IMR-90 (cell line): ENCODE measurements at regions not wholly inside any gene's neighbourhood (a gene's known extent, or its start where the extent isn't known, plus 50 kb on each side); places are given as distances from the start of the nearest gene placed in this dataset.

Source experiments
- ATAC-seq: fragments of 200-7000 bp; cut with Tn5 transposase; 2 replicates; pipeline ENCODE4 v1.9.1; 2020; ENCODE audit warnings: low read depth, mild to moderate bottlenecking, moderate library complexity
- BruUV-seq: library from RNA; stranded (reverse); fragments of 400-500 nt; replicated peaks from 2 replicates; lab custom pipeline; 2021; lab: Mats Ljungman, UMichigan
- CTCF ChIA-PET: fragments of 300-600 bp; formaldehyde crosslinking; extraction: SDS; loops from one replicate; lab custom pipeline; 2021; ENCODE audit warnings: antibody characterized with exemption; lab: Yijun Ruan, JAX
- POLR2A ChIA-PET: fragments of 300-600 bp; sonication (Branson Sonifier 250); formaldehyde crosslinking; loops from one replicate; lab custom pipeline; 2022; ENCODE audit warnings: antibody characterized with exemption; ENCODE audit not compliant: unreplicated experiment; lab: Charles Lee
- DNase-seq: peaks from one replicate; pipeline ENCODE4 v3.0.0; 2013
- H2AFZ ChIP-seq: replicated peaks from 2 replicates; pipeline ENCODE3; 2013; ENCODE audit warnings: low read length, mild to moderate bottlenecking; ENCODE audit not compliant: poor library complexity
- H2AK5ac ChIP-seq: 2 replicates; pipeline ENCODE4 v1.6.1; 2013; ENCODE audit warnings: low read depth, low read length, inconsistent platforms
- H2AK9ac ChIP-seq: replicated peaks from 2 replicates; pipeline ENCODE3; 2013; ENCODE audit warnings: mild to moderate bottlenecking, low read depth, low read length, moderate library complexity; ENCODE audit not compliant: poor library complexity
- H2BK120ac ChIP-seq: 2 replicates; pipeline ENCODE4 v1.6.1; 2013; ENCODE audit warnings: low read depth, low read length, inconsistent platforms
- H2BK15ac ChIP-seq: 3 replicates; pipeline ENCODE4 v1.6.1; 2013; ENCODE audit warnings: low read depth, low read length, inconsistent platforms
- H2BK20ac ChIP-seq: 2 replicates; pipeline ENCODE4 v1.6.1; 2013; ENCODE audit warnings: low read depth, mild to moderate bottlenecking, inconsistent platforms, low read length, moderate library complexity
- H2BK5ac ChIP-seq: 2 replicates; pipeline ENCODE4 v1.6.1; 2013; ENCODE audit warnings: mild to moderate bottlenecking, low read depth, low read length, inconsistent platforms; ENCODE audit not compliant: poor library complexity, severe bottlenecking
- H3K14ac ChIP-seq: replicated peaks from 2 replicates; pipeline ENCODE4 v1.6.1; 2013; ENCODE audit warnings: low read depth, low read length, inconsistent platforms
- H3K18ac ChIP-seq: 2 replicates; pipeline ENCODE4 v1.6.1; 2013; ENCODE audit warnings: low read depth, low read length, control low read depth
- H3K23ac ChIP-seq: 2 replicates; pipeline ENCODE4 v1.6.1; 2013; ENCODE audit warnings: low read depth, low read length, inconsistent platforms
- H3K27ac ChIP-seq: 2 replicates; pipeline ENCODE4 v1.5.1; 2013; ENCODE audit warnings: mild to moderate bottlenecking, control low read depth, low read length; ENCODE audit not compliant: insufficient read depth
- H3K27me3 ChIP-seq: 2 replicates; pipeline ENCODE4 v1.6.1; 2013; ENCODE audit warnings: low read length; ENCODE audit not compliant: control insufficient read depth, insufficient read depth
- H3K36me3 ChIP-seq: 2 replicates; pipeline ENCODE4 v1.6.1; 2013; ENCODE audit warnings: low read length, mixed read lengths; ENCODE audit not compliant: control insufficient read depth, insufficient read depth
- H3K4ac ChIP-seq: 2 replicates; pipeline ENCODE4 v1.6.1; 2013; ENCODE audit warnings: low read depth, low read length, inconsistent platforms
- H3K4me1 ChIP-seq: 2 replicates; pipeline ENCODE4 v1.6.1; 2013; ENCODE audit warnings: low read length, mixed read lengths; ENCODE audit not compliant: control insufficient read depth, insufficient read depth
- H3K4me2 ChIP-seq: 2 replicates; pipeline ENCODE4 v1.6.1; 2013; ENCODE audit warnings: low read depth, mild to moderate bottlenecking, control low read depth, low read length, moderate library complexity
- H3K4me3 ChIP-seq: 2 replicates; pipeline ENCODE4 v1.5.1; 2013; ENCODE audit warnings: low read depth, mild to moderate bottlenecking, control low read depth, low read length, moderate library complexity; ENCODE audit not compliant: insufficient read depth
- H3K56ac ChIP-seq: 2 replicates; pipeline ENCODE4 v1.6.1; 2013; ENCODE audit warnings: low read length, inconsistent platforms; ENCODE audit not compliant: insufficient read depth; ENCODE audit errors: extremely low read depth
- H3K79me1 ChIP-seq, 2 experiments: 2 replicates each; pipeline ENCODE4 v1.6.1; 2013; ENCODE audit warnings: low read length in 2 of 2, inconsistent platforms in 1 of 2, low read depth in 1 of 2
- H3K9ac ChIP-seq: 2 replicates; pipeline ENCODE4 v1.6.1; 2013; ENCODE audit warnings: low read depth, low read length, control low read depth
- H3K9me1 ChIP-seq: 2 replicates; pipeline ENCODE4 v1.6.1; 2013; ENCODE audit warnings: low read length, inconsistent platforms; ENCODE audit not compliant: insufficient read depth
- H3K9me3 ChIP-seq: 2 replicates; pipeline ENCODE4 v1.6.1; 2013; ENCODE audit warnings: low read length; ENCODE audit not compliant: control insufficient read depth, insufficient read depth
- H4K20me1 ChIP-seq: 2 replicates; pipeline ENCODE4 v1.6.1; 2013; ENCODE audit warnings: low read length, inconsistent platforms; ENCODE audit not compliant: insufficient read depth
- H4K5ac ChIP-seq: 2 replicates; pipeline ENCODE4 v1.6.1; 2013; ENCODE audit warnings: mild to moderate bottlenecking, low read depth, low read length, control low read depth
- H4K8ac ChIP-seq, 2 experiments: 2 replicates each; pipeline ENCODE4 v1.6.1; 2013; ENCODE audit warnings: low read depth in 2 of 2, low read length in 2 of 2, control low read depth in 1 of 2, inconsistent platforms in 1 of 2
- H4K91ac ChIP-seq: 2 replicates; pipeline ENCODE4 v1.6.1; 2013; ENCODE audit warnings: low read depth, low read length, inconsistent platforms; ENCODE audit not compliant: insufficient read depth
- CEBPB ChIP-seq: IDR thresholded peaks from 2 replicates; pipeline ENCODE4 v1.6.1; 2012; ENCODE audit warnings: low read depth, low read length, improper control_type of control experiment
- CTCF ChIP-seq: conservative IDR thresholded peaks from 2 replicates; pipeline ENCODE4 v1.5.1; 2012; ENCODE audit warnings: mild to moderate bottlenecking, low read depth, low read length, improper control_type of control experiment
- FOS ChIP-seq: fragments of 150-350 bp; IDR thresholded peaks from 2 replicates; pipeline ENCODE4 v1.6.1; 2016; ENCODE audit warnings: low read depth, low read length
- MAFK ChIP-seq: IDR thresholded peaks from 2 replicates; pipeline ENCODE4 v1.6.1; 2012; ENCODE audit warnings: low read depth, low read length, improper control_type of control experiment
- MAZ ChIP-seq: IDR thresholded peaks from 2 replicates; pipeline ENCODE4 v1.6.1; 2012; ENCODE audit warnings: low read depth, mild to moderate bottlenecking, low read length, improper control_type of control experiment, moderate library complexity, borderline replicate concordance
- MXI1 ChIP-seq: IDR thresholded peaks from 2 replicates; pipeline ENCODE4 v1.6.1; 2012; ENCODE audit warnings: low read depth, mild to moderate bottlenecking, low read length, moderate library complexity, borderline replicate concordance
- NFE2L2 ChIP-seq: fragments of 150-350 bp; IDR thresholded peaks from 2 replicates; pipeline ENCODE4 v1.6.1; 2016; ENCODE audit warnings: low read depth, mild to moderate bottlenecking, low read length
- POLR2A ChIP-seq: IDR thresholded peaks from 2 replicates; pipeline ENCODE4 v1.6.1; 2012; ENCODE audit warnings: mild to moderate bottlenecking, low read depth, low read length
- RAD21 ChIP-seq: IDR thresholded peaks from 2 replicates; pipeline ENCODE4 v1.6.1; 2012; ENCODE audit warnings: low read length, improper control_type of control experiment
- RCOR1 ChIP-seq: IDR thresholded peaks from 2 replicates; pipeline ENCODE4 v1.6.1; 2012; ENCODE audit warnings: mild to moderate bottlenecking, low read length, improper control_type of control experiment; ENCODE audit not compliant: insufficient replicate concordance
- RFX5 ChIP-seq: IDR thresholded peaks from 2 replicates; pipeline ENCODE4 v1.8.0; 2012; ENCODE audit warnings: low read depth, mild to moderate bottlenecking, low read length, moderate library complexity
- WGBS, 2 experiments: methylation state at CpG; one replicate each; pipeline versions ENCODE4 v1.1.5 to v1.1.7; 2013; ENCODE audit warnings: missing lambda C conversion rate in 2 of 2; ENCODE audit not compliant: insufficient read length in 1 of 2; ENCODE audit errors: extremely low coverage in 2 of 2; 5-methylcytosine and 5-hydroxymethylcytosine counted together
- dilution Hi-C: fragments of 300-500 bp; cut with HindIII; formaldehyde crosslinking; loops from one replicate; pipeline ENCODE4 v1.14.3; 2018; ENCODE audit warnings: low sequenced_read_pairs; ENCODE audit not compliant: unreplicated experiment
- in situ Hi-C: fragments of 300-500 bp; cut with MboI; formaldehyde crosslinking; loops from 3 replicates; pipeline ENCODE4 v1.14.3; 2019; ENCODE audit warnings: low sequenced_read_pairs, inconsistent platforms, mixed read lengths
- intact Hi-C: fragments of 100-400 bp; cut with micrococcal nuclease; formaldehyde crosslinking; loops from 2 replicates; pipeline ENCODE4 v1.10.0; 2022
- TF ChIP-seq, protein P1 (sequence below): fragments of 150-350 bp; IDR thresholded peaks from 2 replicates; pipeline ENCODE4 v1.6.1; 2017; ENCODE audit warnings: mild to moderate bottlenecking, antibody characterized with exemption, low read length, low read depth

GRCh38 chr13:54092686-54093085, 1064.1 kb downstream of the OLFM4 start:
- Histone ChIP-seq H2BK5ac (no peak overlapping the region), H3K4me1 (no peaks in the 10 kb centered on the region), H3K4me2 (no peak overlapping the region), H3K36me3 (no peaks in the 10 kb centered on the region), H2BK20ac (no peak overlapping the region), H2AK5ac (no peak overlapping the region), H3K23ac (no peak overlapping the region), H3K9me3 (peaks cover 13% of the 10 kb centered on the region; the same call in 1 of the 2 replicates), H3K27ac (no peak overlapping the region), H4K5ac (no peak overlapping the region), H3K4ac (no peak overlapping the region), H3K9ac (no peak overlapping the region), H3K4me3 (no peak overlapping the region), H4K91ac (no peak overlapping the region), H4K8ac (no peak overlapping the region), H3K14ac (no peak overlapping the region), H2AK9ac (no peak overlapping the region), H2BK120ac (no peak overlapping the region), H3K18ac (no peak overlapping the region), H2AFZ (no peak overlapping the region), H3K27me3 (no peaks in the 10 kb centered on the region), H3K56ac (no peak overlapping the region), H2BK15ac (no peak overlapping the region), H3K9me1 (no peaks in the 10 kb centered on the region), H3K79me1 (no peaks in the 10 kb centered on the region), H4K20me1 (no peaks in the 10 kb centered on the region)
- ChIA-PET POLR2A (no interaction called here), CTCF (no interaction called here)
- in situ Hi-C loops = no loop called here
- no TSS peak for BruUV-seq
- 20% methylated on average over 1 of the region's 8 CpGs; no CpG with 5 or more reads in 1 of the 2 experiments for WGBS, 2 experiments
- dilution Hi-C loops = no loop called here
- TF ChIP-seq MAZ = no peak
- TF ChIP-seq MXI1 = no peak
- TF ChIP-seq POLR2A = no peak
- TF ChIP-seq RCOR1 = no peak
- no peak for TF ChIP-seq CTCF
- no peak for TF ChIP-seq NFE2L2
- TF ChIP-seq FOS = no peak
- no peak for TF ChIP-seq CEBPB
- TF ChIP-seq RFX5 = no peak
- TF ChIP-seq MAFK = no peak
- TF ChIP-seq, protein P1, sequence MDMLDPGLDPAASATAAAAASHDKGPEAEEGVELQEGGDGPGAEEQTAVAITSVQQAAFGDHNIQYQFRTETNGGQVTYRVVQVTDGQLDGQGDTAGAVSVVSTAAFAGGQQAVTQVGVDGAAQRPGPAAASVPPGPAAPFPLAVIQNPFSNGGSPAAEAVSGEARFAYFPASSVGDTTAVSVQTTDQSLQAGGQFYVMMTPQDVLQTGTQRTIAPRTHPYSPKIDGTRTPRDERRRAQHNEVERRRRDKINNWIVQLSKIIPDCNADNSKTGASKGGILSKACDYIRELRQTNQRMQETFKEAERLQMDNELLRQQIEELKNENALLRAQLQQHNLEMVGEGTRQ = no peak
- no peak for TF ChIP-seq RAD21
- intact Hi-C loops = no loop called here
- DNase-seq (no peak), ATAC-seq (no peak)
